NT2/D1 (cell line): ENCODE measurements at regions not wholly inside any gene's neighbourhood (a gene's known extent, or its start where the extent isn't known, plus 50 kb on each side); places are given as distances from the start of the nearest gene placed in this dataset.

Experiments
- SUZ12 ChIP-seq: IDR thresholded peaks from 2 replicates; pipeline ENCODE4 v1.6.1; 2011; ENCODE audit not compliant: insufficient read length, insufficient read depth; ENCODE audit errors: extremely low read depth
- YY1 ChIP-seq: IDR thresholded peaks from 2 replicates; pipeline ENCODE4 v1.6.1; 2011; ENCODE audit not compliant: insufficient read length, insufficient read depth
- ZNF274 ChIP-seq: IDR thresholded peaks from 2 replicates; pipeline ENCODE4 v1.6.1; 2011; ENCODE audit warnings: mild to moderate bottlenecking, low read depth, low read length

DNA sequence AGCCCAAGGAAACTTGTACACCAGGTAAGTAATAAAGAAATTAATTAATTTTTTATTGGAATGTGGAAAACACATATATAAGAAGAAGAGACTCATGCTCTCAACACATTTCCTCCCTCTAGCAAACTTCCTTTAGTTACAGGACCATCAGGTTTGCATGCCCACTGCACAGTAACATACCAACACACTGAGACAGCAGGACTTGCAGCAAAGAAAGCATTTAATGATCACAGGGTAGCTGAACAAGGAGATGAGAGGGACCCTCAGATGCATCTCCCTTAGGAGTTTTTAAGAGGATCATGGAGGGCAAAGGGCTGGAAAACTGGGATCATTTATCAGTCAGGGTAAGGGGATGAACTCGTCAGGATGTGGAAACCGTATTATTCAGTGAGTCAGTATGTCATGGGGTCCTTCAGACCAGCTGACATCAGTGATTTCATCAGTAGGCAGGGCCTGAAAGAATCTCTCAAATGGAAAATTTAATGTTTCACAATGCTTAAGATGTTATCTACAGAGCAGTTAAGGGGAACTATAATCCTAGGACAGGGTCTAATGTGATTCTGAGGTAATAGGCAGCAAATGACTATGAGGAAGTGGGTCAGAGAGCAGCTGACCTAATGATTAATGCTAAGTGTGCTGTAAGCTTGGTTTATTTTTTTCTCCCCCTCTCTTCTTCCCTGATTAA, 193.8 kb upstream of the RND3 start:
- TF ChIP-seq ZNF274 (no peak), YY1 (no peak), SUZ12 (no peak)
